GM06990 (cell line): ENCODE measurements at regions not wholly inside any gene's neighbourhood (a gene's known extent, or its start where the extent isn't known, plus 50 kb on each side); places are given as distances from the start of the nearest gene placed in this dataset.
"Not testable (repeated sequence)": the region's sequence is repeated elsewhere in the genome, so short reads cannot be mapped to it uniquely, and the experiment has no call there.

Source experiments
- DNase-seq: peaks from one replicate; pipeline ENCODE4 v3.0.0-alpha.2; 2011; ENCODE audit not compliant: insufficient read length; ENCODE audit errors: extremely low read depth
- H3K27me3 ChIP-seq: replicated peaks from 2 replicates; pipeline ENCODE4 v1.6.0; 2011; ENCODE audit warnings: low read length; ENCODE audit not compliant: control insufficient read depth, insufficient read depth
- H3K36me3 ChIP-seq: 2 replicates; pipeline ENCODE4 v1.5.1; 2011; ENCODE audit warnings: low read length; ENCODE audit not compliant: control insufficient read depth, insufficient read depth
- H3K4me3 ChIP-seq: replicated peaks from 2 replicates; pipeline ENCODE4 v1.5.1; 2011; ENCODE audit warnings: low read depth, mild to moderate bottlenecking, control low read depth, low read length

GRCh38 chr16:29607428-29607823 is 55.6 kb upstream of the SPN start:
- not testable (repeated sequence) for DNase-seq, H3K36me3 ChIP-seq, H3K27me3 ChIP-seq
- H3K4me3 ChIP-seq: peak overlapping the region; percentile 37; the same call in 1 of the 2 replicates

- H3K36me3 ChIP-seq, H3K27me3 ChIP-seq: not testable (repeated sequence)
- peak; percentile 44 for DNase-seq
- H3K4me3 ChIP-seq: peak overlapping the region; percentile 72
Observed at GRCh38 chr16:29612381-29613306, 50.4 kb upstream of the SPN start.
